ENCODE measurements at regions not wholly inside any gene's neighbourhood (a gene's known extent, or its start where the extent isn't known, plus 50 kb on each side); places are given as distances from the start of the nearest gene placed in this dataset.

DNA sequence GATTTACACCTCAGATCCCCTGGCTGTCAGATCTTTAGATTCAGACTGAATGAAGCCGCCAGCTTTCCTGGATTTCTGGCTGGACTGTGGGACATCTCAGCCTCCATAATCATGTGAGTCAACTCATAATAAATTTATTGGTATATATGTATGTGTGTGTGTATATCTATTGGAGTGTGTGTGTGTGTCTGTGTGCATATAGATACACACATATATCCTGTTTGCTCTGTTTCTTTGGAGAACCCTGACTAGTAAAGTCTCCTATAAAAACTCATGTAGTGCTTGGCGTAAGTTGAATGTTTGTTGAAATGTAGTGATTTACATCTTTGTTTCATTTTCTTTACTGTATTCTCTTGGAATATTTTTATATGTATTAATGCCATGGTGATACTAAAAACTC lies 499.5 kb upstream of the KLF12 start:
- H3K79me2 ChIP-seq (ENCODE audit: control insufficient read depth, insufficient read depth, low read length): no peaks in the 10 kb centered on the region
- H3K36me3 ChIP-seq (ENCODE audit: control insufficient read depth, insufficient read depth, low read length): no peaks in the 10 kb centered on the region
- TF ChIP-seq, protein P1, sequence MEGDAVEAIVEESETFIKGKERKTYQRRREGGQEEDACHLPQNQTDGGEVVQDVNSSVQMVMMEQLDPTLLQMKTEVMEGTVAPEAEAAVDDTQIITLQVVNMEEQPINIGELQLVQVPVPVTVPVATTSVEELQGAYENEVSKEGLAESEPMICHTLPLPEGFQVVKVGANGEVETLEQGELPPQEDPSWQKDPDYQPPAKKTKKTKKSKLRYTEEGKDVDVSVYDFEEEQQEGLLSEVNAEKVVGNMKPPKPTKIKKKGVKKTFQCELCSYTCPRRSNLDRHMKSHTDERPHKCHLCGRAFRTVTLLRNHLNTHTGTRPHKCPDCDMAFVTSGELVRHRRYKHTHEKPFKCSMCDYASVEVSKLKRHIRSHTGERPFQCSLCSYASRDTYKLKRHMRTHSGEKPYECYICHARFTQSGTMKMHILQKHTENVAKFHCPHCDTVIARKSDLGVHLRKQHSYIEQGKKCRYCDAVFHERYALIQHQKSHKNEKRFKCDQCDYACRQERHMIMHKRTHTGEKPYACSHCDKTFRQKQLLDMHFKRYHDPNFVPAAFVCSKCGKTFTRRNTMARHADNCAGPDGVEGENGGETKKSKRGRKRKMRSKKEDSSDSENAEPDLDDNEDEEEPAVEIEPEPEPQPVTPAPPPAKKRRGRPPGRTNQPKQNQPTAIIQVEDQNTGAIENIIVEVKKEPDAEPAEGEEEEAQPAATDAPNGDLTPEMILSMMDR (conservative IDR thresholded peaks at IDR 0.05 in 1 of 2, IDR thresholded peaks at IDR 0.05 in 1 of 2; ENCODE audit: low read depth in 1 of 2, low read length in 2 of 2): no peak
- no peak for TF ChIP-seq EZH2 (IDR thresholded peaks at IDR 0.05; ENCODE audit: low read length, missing control alignments)
- H3K4me1 ChIP-seq (ENCODE audit: control insufficient read depth, extremely low read depth, insufficient read depth, low read length): no peaks in the 10 kb centered on the region
- H3K9me3 ChIP-seq (ENCODE audit: control insufficient read depth, insufficient read depth, low read depth, low read length): no peaks in the 10 kb centered on the region
- no peak overlapping the region for H3K9ac ChIP-seq (ENCODE audit: insufficient read depth, low read length)
- H3K4me3 ChIP-seq (replicated peaks in 1 of 4; ENCODE audit: control extremely low read depth in 1 of 4, insufficient read depth in 1 of 4, low read depth in 3 of 4, low read length in 4 of 4): no peak overlapping the region
- H3K27me3 ChIP-seq (ENCODE audit: control insufficient read depth, insufficient read depth, low read length): no peaks in the 10 kb centered on the region
- H4K20me1 ChIP-seq (ENCODE audit: control insufficient read depth, extremely low read depth, insufficient read depth, low read length): no peaks in the 10 kb centered on the region
- no peak for DNase-seq (ENCODE audit: low read depth in 2 of 2)
- no peak overlapping the region for H3K4me2 ChIP-seq (ENCODE audit: extremely low read depth, insufficient read depth, low read length)
- no peak overlapping the region for H3K27ac ChIP-seq (ENCODE audit: insufficient read depth, low read length)
- H2AFZ ChIP-seq (ENCODE audit: low read length): no peak overlapping the region

- Histone ChIP-seq H4K20me1 (ENCODE audit: control insufficient read depth, extremely low read depth, insufficient read depth, low read length) (no peaks in the 10 kb centered on the region), H3K9ac (ENCODE audit: insufficient read depth, low read length) (no peak overlapping the region), H3K4me2 (ENCODE audit: extremely low read depth, insufficient read depth, low read length) (no peak overlapping the region), H3K27ac (ENCODE audit: insufficient read depth, low read length) (no peak overlapping the region), H3K4me3 (replicated peaks in 1 of 4; ENCODE audit: control extremely low read depth in 1 of 4, insufficient read depth in 1 of 4, low read depth in 3 of 4, low read length in 4 of 4) (no peak overlapping the region), H3K36me3 (ENCODE audit: control insufficient read depth, insufficient read depth, low read length) (no peaks in the 10 kb centered on the region), H3K9me3 (ENCODE audit: control insufficient read depth, insufficient read depth, low read depth, low read length) (no peaks in the 10 kb centered on the region), H3K4me1 (ENCODE audit: control insufficient read depth, extremely low read depth, insufficient read depth, low read length) (no peaks in the 10 kb centered on the region), H3K79me2 (ENCODE audit: control insufficient read depth, insufficient read depth, low read length) (no peaks in the 10 kb centered on the region), H2AFZ (ENCODE audit: low read length) (no peak overlapping the region), H3K27me3 (ENCODE audit: control insufficient read depth, insufficient read depth, low read length) (no peaks in the 10 kb centered on the region)
- no peak for TF ChIP-seq EZH2 (IDR thresholded peaks at IDR 0.05; ENCODE audit: low read length, missing control alignments)
- TF ChIP-seq, protein P1 (conservative IDR thresholded peaks at IDR 0.05 in 1 of 2, IDR thresholded peaks at IDR 0.05 in 1 of 2; ENCODE audit: low read depth in 1 of 2, low read length in 2 of 2): no peak
- DNase-seq (ENCODE audit: low read depth in 2 of 2): no peak
Observed at GRCh38 chr13:74629985-74630384, 495.8 kb upstream of the KLF12 start.

GRCh38 chr13:74625541-74625940 lies 491.3 kb upstream of the KLF12 start:
- Histone ChIP-seq H3K9ac (ENCODE audit: insufficient read depth, low read length) (no peak overlapping the region), H3K4me3 (replicated peaks in 1 of 4; ENCODE audit: control extremely low read depth in 1 of 4, insufficient read depth in 1 of 4, low read depth in 3 of 4, low read length in 4 of 4) (no peak overlapping the region), H3K27ac (ENCODE audit: insufficient read depth, low read length) (no peak overlapping the region), H3K4me1 (ENCODE audit: control insufficient read depth, extremely low read depth, insufficient read depth, low read length) (no peaks in the 10 kb centered on the region), H2AFZ (ENCODE audit: low read length) (no peak overlapping the region), H3K9me3 (ENCODE audit: control insufficient read depth, insufficient read depth, low read depth, low read length) (no peaks in the 10 kb centered on the region), H3K79me2 (ENCODE audit: control insufficient read depth, insufficient read depth, low read length) (no peaks in the 10 kb centered on the region), H3K36me3 (ENCODE audit: control insufficient read depth, insufficient read depth, low read length) (no peaks in the 10 kb centered on the region), H3K27me3 (ENCODE audit: control insufficient read depth, insufficient read depth, low read length) (no peaks in the 10 kb centered on the region), H3K4me2 (ENCODE audit: extremely low read depth, insufficient read depth, low read length) (no peak overlapping the region), H4K20me1 (ENCODE audit: control insufficient read depth, extremely low read depth, insufficient read depth, low read length) (no peaks in the 10 kb centered on the region)
- DNase-seq (ENCODE audit: low read depth in 2 of 2): no peak
- TF ChIP-seq, protein P1 (conservative IDR thresholded peaks at IDR 0.05 in 1 of 2, IDR thresholded peaks at IDR 0.05 in 1 of 2; ENCODE audit: low read depth in 1 of 2, low read length in 2 of 2): no peak
- TF ChIP-seq EZH2 (IDR thresholded peaks at IDR 0.05; ENCODE audit: low read length, missing control alignments): no peak

All from fibroblast of lung (primary cell).